PC-9 (cell line): ENCODE measurements at regions not wholly inside any gene's neighbourhood (a gene's known extent, or its start where the extent isn't known, plus 50 kb on each side); places are given as distances from the start of the nearest gene placed in this dataset.

Experiments
- BruUV-seq: library from RNA; stranded (reverse); fragments of 400-500 nt; replicated peaks from 2 replicates; lab custom pipeline; 2021; lab: Mats Ljungman, UMichigan
- CTCF ChIA-PET: fragments of 300-600 bp; sonication (Branson Sonifier 250); formaldehyde crosslinking; loops from one replicate; lab custom pipeline; 2022; ENCODE audit warnings: antibody characterized with exemption; lab: Charles Lee
- POLR2A ChIA-PET: fragments of 300-600 bp; sonication (Branson Sonifier 250); formaldehyde crosslinking; loops from one replicate; lab custom pipeline; 2022; ENCODE audit warnings: antibody characterized with exemption; ENCODE audit not compliant: unreplicated experiment; lab: Charles Lee
- DNase-seq, 2 experiments: peaks; one replicate each; pipeline versions ENCODE4 v3.0.0 to v3.0.0-alpha.2; 2015 to 2022; ENCODE audit warnings: mixed read lengths in 1 of 2
- H2AFZ ChIP-seq: fragments of 200-600 bp; sonication (generic); 2 replicates; pipeline ENCODE4 v1.8.1; 2017; ENCODE audit warnings: antibody characterized with exemption
- H3F3A ChIP-seq: fragments of 200-600 bp; sonication (generic); 2 replicates; pipeline ENCODE4 v1.8.1; 2017; ENCODE audit warnings: antibody characterized with exemption, mild to moderate bottlenecking, low read depth; ENCODE audit not compliant: insufficient read depth
- H3K27ac ChIP-seq: fragments of 200-600 bp; sonication (generic); 2 replicates; pipeline ENCODE4 v1.6.1; 2016; ENCODE audit warnings: mixed run types
- H3K27me3 ChIP-seq: fragments of 200-600 bp; sonication (generic); 2 replicates; pipeline ENCODE4 v1.6.1; 2016; ENCODE audit warnings: low read depth, mixed run types; ENCODE audit not compliant: insufficient read depth
- H3K36me3 ChIP-seq: fragments of 200-600 bp; sonication (generic); 2 replicates; pipeline ENCODE4 v1.6.1; 2016; ENCODE audit warnings: low read depth, mixed run types
- H3K4me1 ChIP-seq: fragments of 200-600 bp; sonication (generic); replicated peaks from 2 replicates; pipeline ENCODE4 v1.6.1; 2016; ENCODE audit warnings: mixed run types; ENCODE audit not compliant: insufficient read depth
- H3K4me2 ChIP-seq: fragments of 200-600 bp; sonication (generic); 2 replicates; pipeline ENCODE4 v1.6.1; 2017; ENCODE audit warnings: mixed run types
- H3K4me3 ChIP-seq: fragments of 200-600 bp; sonication (generic); 2 replicates; pipeline ENCODE4 v1.6.1; 2016; ENCODE audit warnings: mixed run types
- H3K79me2 ChIP-seq: fragments of 200-600 bp; sonication (generic); 2 replicates; pipeline ENCODE4 v1.6.1; 2017; ENCODE audit warnings: low read depth, mixed run types
- H3K9me2 ChIP-seq: fragments of 200-600 bp; sonication (generic); 2 replicates; pipeline ENCODE4 v1.8.1; 2017; ENCODE audit warnings: mild to moderate bottlenecking; ENCODE audit not compliant: insufficient read depth
- H3K9me3 ChIP-seq: fragments of 200-600 bp; sonication (generic); 2 replicates; pipeline ENCODE4 v1.8.1; 2016; ENCODE audit warnings: low read depth; ENCODE audit not compliant: insufficient read depth
- H4K20me1 ChIP-seq: fragments of 200-600 bp; sonication (generic); 2 replicates; pipeline ENCODE4 v1.8.1; 2017; ENCODE audit not compliant: insufficient read depth
- CTCF ChIP-seq: fragments of 200-600 bp; sonication (generic); conservative IDR thresholded peaks from 2 replicates; pipeline ENCODE4 v1.6.1; 2017; ENCODE audit warnings: mixed run types, antibody characterized with exemption, mild to moderate bottlenecking, moderate library complexity
- EZH2 ChIP-seq: fragments of 200-600 bp; sonication (generic); IDR thresholded peaks from 2 replicates; pipeline ENCODE4 v1.8.0; 2017; ENCODE audit warnings: antibody characterized with exemption, low read depth
- intact Hi-C: fragments of 100-400 bp; cut with micrococcal nuclease; formaldehyde crosslinking; loops from one replicate; pipeline ENCODE4 v1.10.0; 2022; ENCODE audit not compliant: unreplicated experiment

DNA sequence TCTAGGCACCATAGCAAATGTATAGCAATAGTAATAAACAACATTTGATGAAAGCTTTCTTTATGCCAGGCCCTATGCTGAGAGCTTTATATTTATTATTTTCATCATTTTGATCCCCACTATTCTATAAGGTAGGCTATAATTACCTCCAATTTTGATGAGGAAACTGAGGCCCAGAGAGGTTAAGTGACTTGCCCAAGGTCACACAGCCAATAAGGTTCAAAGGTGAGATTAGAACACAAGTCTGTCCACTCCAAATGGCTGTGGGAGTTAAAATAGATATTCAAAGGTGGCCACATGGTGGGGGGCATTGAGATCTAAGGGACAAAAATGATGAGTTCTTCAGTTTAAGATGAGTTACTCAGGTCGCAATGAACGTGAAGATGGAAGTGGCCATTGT is 269.9 kb downstream of the BMP7 start:
- H3K4me1 ChIP-seq, result peaks cover 11% of the 10 kb centered on the region
- POLR2A ChIA-PET, result no interaction called here
- peaks cover 7% of the 10 kb centered on the region; the same call in 1 of the 2 replicates for H3F3A ChIP-seq
- no peak overlapping the region for H3K27ac ChIP-seq
- no peak overlapping the region for H3K4me2 ChIP-seq
- no peak for DNase-seq
- no peaks in the 10 kb centered on the region for H3K9me2 ChIP-seq
- BruUV-seq, result no TSS peak
- H4K20me1 ChIP-seq, result no peaks in the 10 kb centered on the region
- H3K79me2 ChIP-seq, result no peaks in the 10 kb centered on the region
- no peaks in the 10 kb centered on the region for H3K27me3 ChIP-seq
- H3K36me3 ChIP-seq, result no peaks in the 10 kb centered on the region
- intact Hi-C loops, result no loop called here
- H2AFZ ChIP-seq, result no peak overlapping the region
- TF ChIP-seq CTCF (no peak), EZH2 (no peak)
- CTCF ChIA-PET, result no interaction called here
- no peak overlapping the region for H3K4me3 ChIP-seq
- peaks cover 10% of the 10 kb centered on the region for H3K9me3 ChIP-seq

DNA sequence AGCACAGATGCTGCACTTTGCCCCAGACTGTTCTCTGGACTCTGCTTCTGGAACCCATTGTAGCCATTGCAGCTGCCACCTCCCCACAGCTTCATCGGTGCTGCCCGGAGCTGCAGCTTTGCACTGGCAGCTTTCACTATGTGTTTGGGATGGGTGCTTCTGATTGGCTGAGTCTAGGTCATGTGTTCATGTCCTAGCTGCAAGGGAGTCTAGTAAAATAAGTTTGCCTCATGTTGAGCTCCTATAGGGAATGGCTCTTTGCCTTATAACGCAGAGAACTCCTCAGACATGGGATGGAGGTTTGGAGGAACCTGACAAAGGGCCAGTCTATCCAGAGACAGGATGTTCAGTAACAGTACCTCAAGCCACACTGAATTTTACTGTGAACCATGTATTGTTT is 268.0 kb downstream of the BMP7 start:
- Histone ChIP-seq H3K9me3 (peaks cover 10% of the 10 kb centered on the region), H3K79me2 (no peaks in the 10 kb centered on the region), H3K27ac (no peak overlapping the region), H3K4me3 (no peak overlapping the region), H4K20me1 (no peaks in the 10 kb centered on the region), H2AFZ (no peak overlapping the region), H3K36me3 (no peaks in the 10 kb centered on the region), H3K4me1 (peaks cover 4% of the 10 kb centered on the region), H3K9me2 (no peaks in the 10 kb centered on the region), H3K4me2 (no peak overlapping the region), H3K27me3 (no peaks in the 10 kb centered on the region), H3F3A (no peaks in the 10 kb centered on the region)
- intact Hi-C loops, result no loop called here
- TF ChIP-seq CTCF (no peak), EZH2 (no peak)
- DNase-seq, result no peak
- ChIA-PET POLR2A (no interaction called here), CTCF (no interaction called here)
- BruUV-seq, result no TSS peak

DNA sequence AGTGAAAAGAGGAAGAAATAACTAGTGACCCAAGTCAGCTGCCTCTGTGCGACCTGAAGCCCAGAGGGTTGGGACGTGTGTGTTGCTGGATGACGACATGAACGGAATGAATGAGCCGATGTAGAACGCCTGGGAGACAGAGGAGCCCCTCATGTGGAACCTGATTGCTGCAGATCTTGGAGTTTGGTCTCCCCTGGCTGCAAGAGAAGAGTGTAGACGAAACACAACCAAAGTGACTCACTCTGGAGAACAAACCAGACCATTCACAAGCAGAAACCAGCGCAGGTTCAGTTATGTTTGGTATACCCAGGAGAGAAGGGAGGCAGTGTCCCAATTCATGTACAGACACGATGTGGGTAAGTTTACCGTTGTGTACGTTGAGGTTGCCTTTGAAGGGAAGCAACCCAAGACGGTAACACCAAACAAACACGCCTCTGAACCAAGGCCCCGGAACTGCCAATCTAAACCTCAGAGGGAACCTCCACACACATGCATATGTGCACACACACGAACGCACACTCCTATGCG is 265.9 kb downstream of the BMP7 start:
- POLR2A ChIA-PET, result no interaction called here
- H3K27ac ChIP-seq, result no peak overlapping the region
- no TSS peak for BruUV-seq

More for the DNA sequence above, 265.9 kb downstream of the BMP7 start:
- Histone ChIP-seq H2AFZ (no peak overlapping the region), H3F3A (no peaks in the 10 kb centered on the region), H3K79me2 (no peaks in the 10 kb centered on the region), H3K9me2 (no peaks in the 10 kb centered on the region), H3K36me3 (no peaks in the 10 kb centered on the region), H3K27me3 (no peaks in the 10 kb centered on the region), H3K4me1 (no peaks in the 10 kb centered on the region), H3K9me3 (peaks cover 10% of the 10 kb centered on the region), H4K20me1 (no peaks in the 10 kb centered on the region), H3K4me3 (no peak overlapping the region), H3K4me2 (no peak overlapping the region)
- intact Hi-C loops, result no loop called here
- CTCF ChIA-PET, result no interaction called here
- no peak for DNase-seq
- TF ChIP-seq CTCF (no peak), EZH2 (no peak)
